ENCODE measurements at regions not wholly inside any gene's neighbourhood (a gene's known extent, or its start where the extent isn't known, plus 50 kb on each side); places are given as distances from the start of the nearest gene placed in this dataset.

DNA sequence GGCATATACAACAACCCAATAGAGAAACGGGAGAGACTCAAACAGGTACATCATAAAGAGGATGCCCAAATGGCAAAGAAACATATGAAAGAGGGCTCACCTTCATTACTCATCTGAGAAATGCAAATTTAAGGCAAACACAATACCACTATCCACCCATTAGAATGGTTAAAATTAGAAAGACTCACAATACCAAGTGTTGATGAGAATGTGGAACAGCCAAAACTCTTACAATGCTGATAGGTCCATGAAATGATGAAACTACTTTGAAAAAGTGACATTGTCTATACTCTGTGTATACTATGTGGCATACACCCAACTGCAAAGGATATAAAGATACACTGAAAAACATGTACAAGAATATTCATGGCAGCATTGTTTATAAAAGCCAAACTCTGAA lies 96.2 kb upstream of the TSHZ3 start:
- H3K4me1 ChIP-seq (ENCODE audit: control insufficient read depth in 1 of 2, insufficient read depth in 1 of 2, low read depth in 1 of 2, low read length in 1 of 2), result no peaks in the 10 kb centered on the region
- no peaks in the 10 kb centered on the region for H3K27me3 ChIP-seq
- no peak overlapping the region for H3K4me3 ChIP-seq (ENCODE audit: low read depth in 1 of 2, low read length in 1 of 2)
- H3K9me3 ChIP-seq, result no peaks in the 10 kb centered on the region
- TF ChIP-seq, protein P1, sequence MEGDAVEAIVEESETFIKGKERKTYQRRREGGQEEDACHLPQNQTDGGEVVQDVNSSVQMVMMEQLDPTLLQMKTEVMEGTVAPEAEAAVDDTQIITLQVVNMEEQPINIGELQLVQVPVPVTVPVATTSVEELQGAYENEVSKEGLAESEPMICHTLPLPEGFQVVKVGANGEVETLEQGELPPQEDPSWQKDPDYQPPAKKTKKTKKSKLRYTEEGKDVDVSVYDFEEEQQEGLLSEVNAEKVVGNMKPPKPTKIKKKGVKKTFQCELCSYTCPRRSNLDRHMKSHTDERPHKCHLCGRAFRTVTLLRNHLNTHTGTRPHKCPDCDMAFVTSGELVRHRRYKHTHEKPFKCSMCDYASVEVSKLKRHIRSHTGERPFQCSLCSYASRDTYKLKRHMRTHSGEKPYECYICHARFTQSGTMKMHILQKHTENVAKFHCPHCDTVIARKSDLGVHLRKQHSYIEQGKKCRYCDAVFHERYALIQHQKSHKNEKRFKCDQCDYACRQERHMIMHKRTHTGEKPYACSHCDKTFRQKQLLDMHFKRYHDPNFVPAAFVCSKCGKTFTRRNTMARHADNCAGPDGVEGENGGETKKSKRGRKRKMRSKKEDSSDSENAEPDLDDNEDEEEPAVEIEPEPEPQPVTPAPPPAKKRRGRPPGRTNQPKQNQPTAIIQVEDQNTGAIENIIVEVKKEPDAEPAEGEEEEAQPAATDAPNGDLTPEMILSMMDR (IDR thresholded peaks at IDR 0.05), result no peak
- no peak overlapping the region for H3K27ac ChIP-seq
- H3K36me3 ChIP-seq, result no peaks in the 10 kb centered on the region

DNA sequence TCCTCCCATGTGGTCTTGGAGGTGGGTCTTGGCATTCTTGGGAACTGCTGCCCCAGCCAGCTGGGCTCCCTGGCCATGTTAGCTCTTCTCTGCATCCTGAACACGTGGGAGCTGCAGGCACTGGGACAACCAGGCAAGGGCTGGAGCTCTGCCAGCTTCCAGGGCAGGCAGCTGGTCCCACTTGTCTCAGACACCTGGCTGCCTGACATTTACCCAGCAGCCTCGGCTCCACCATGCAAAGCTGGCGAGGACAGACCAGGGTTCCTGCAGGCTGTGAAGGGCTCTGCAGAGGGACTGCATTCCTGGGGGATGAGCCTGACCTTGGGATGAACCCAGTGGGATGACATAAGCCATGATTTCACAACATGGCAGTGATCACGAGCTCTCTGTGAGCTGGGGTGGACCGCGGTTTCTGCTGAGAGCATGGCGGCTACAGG lies 99.0 kb upstream of the TSHZ3 start:
- Histone ChIP-seq H3K27ac (no peak overlapping the region), H3K9me3 (no peaks in the 10 kb centered on the region), H3K27me3 (no peaks in the 10 kb centered on the region), H3K36me3 (no peaks in the 10 kb centered on the region), H3K4me1 (ENCODE audit: control insufficient read depth in 1 of 2, insufficient read depth in 1 of 2, low read depth in 1 of 2, low read length in 1 of 2) (no peaks in the 10 kb centered on the region), H3K4me3 (ENCODE audit: low read depth in 1 of 2, low read length in 1 of 2) (no peak overlapping the region)
- TF ChIP-seq, protein P1 (IDR thresholded peaks at IDR 0.05), result no peak

DNA sequence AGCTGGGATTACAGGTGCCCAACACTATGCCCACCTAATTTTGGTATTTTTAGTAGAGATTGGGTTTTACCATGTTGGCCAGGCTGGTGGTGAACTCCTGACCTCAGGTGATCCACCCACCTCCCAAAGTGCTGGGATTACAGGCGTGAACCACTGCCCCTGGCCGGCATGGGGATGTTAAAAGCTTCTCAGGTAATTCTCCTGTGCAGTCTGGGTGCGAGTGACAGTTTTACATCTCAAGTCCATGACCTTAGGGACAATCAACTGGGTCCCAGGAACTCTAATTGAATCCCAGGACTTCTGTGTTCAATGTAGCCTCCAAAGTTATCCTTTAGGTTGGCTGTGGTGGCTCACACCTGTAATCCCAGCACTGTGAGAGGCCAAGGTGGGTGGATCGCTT lies 100.1 kb upstream of the TSHZ3 start:
- no peaks in the 10 kb centered on the region for H3K9me3 ChIP-seq
- TF ChIP-seq, protein P1 (IDR thresholded peaks at IDR 0.05), result no peak
- no peaks in the 10 kb centered on the region for H3K36me3 ChIP-seq
- H3K27ac ChIP-seq, result no peak overlapping the region
- no peaks in the 10 kb centered on the region for H3K27me3 ChIP-seq
- no peak overlapping the region for H3K4me3 ChIP-seq (ENCODE audit: low read depth in 1 of 2, low read length in 1 of 2)
- H3K4me1 ChIP-seq (ENCODE audit: control insufficient read depth in 1 of 2, insufficient read depth in 1 of 2, low read depth in 1 of 2, low read length in 1 of 2), result no peaks in the 10 kb centered on the region

DNA sequence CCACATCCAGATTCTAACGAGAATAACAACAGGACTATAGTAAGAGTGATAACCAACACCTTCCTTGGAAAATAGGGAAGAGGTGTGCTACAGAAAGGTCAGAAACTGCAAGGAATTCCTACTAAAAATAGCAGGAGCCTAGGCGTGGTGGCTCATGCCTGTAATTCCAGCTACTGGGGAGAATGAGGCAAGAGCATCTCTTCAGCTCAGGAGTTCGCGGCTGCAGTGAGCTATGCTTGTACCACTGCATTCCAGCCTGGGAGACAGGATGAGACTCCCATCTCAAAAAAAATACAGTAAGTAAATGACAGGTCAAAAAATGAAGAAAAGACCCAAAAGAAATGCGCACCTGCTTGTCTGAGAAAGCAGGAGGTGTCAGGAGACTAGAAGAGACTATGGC lies 101.5 kb upstream of the TSHZ3 start:
- H3K27ac ChIP-seq, result no peak overlapping the region
- TF ChIP-seq, protein P1 (IDR thresholded peaks at IDR 0.05), result no peak

DNA sequence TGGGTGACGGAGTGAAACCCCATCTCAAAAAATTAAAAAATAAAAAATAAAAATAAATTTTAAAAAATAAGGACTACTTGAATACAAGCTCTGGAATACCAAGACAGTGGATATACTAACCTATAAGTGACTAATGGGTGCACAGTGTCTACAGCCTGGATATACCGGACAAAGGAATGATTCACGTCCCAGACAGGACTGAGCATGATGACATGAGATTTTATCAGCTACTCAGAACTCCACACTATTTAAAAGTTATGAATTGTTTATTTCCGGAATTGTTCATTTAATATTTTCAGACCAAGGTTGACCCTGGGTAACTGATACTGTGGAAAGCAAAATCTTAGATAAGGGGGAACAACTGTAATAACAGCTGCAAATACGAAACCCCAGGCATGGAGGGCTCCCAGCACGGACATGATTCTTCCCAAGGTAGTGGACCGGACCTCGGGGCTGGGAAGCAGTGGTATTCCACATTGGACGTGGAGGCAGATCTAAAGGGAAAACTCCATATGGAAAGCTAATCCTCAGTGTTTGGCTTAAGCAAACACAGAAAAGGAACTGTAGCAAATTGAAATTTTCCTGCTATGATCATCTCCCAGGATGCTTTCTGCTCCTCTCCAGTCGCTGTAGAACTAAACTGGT lies 102.6 kb upstream of the TSHZ3 start:
- no peak overlapping the region for H3K27ac ChIP-seq
- no peaks in the 10 kb centered on the region for H3K27me3 ChIP-seq
- no peak overlapping the region for H3K4me3 ChIP-seq (ENCODE audit: low read depth in 1 of 2, low read length in 1 of 2)
- TF ChIP-seq, protein P1 (IDR thresholded peaks at IDR 0.05), result no peak
- no peaks in the 10 kb centered on the region for H3K9me3 ChIP-seq
- H3K4me1 ChIP-seq (ENCODE audit: control insufficient read depth in 1 of 2, insufficient read depth in 1 of 2, low read depth in 1 of 2, low read length in 1 of 2), result no peaks in the 10 kb centered on the region
- H3K36me3 ChIP-seq, result no peaks in the 10 kb centered on the region

More for the DNA sequence above, 101.5 kb upstream of the TSHZ3 start:
- no peaks in the 10 kb centered on the region for H3K36me3 ChIP-seq
- H3K9me3 ChIP-seq, result no peaks in the 10 kb centered on the region
- H3K27me3 ChIP-seq, result no peaks in the 10 kb centered on the region
- no peaks in the 10 kb centered on the region for H3K4me1 ChIP-seq (ENCODE audit: control insufficient read depth in 1 of 2, insufficient read depth in 1 of 2, low read depth in 1 of 2, low read length in 1 of 2)
- H3K4me3 ChIP-seq (ENCODE audit: low read depth in 1 of 2, low read length in 1 of 2), result no peak overlapping the region
